ENCODE measurements at regions not wholly inside any gene's neighbourhood (a gene's known extent, or its start where the extent isn't known, plus 50 kb on each side); places are given as distances from the start of the nearest gene placed in this dataset.

- TF ChIP-seq CTCF (IDR thresholded peaks at IDR 0.05; ENCODE audit: extremely low read depth, low read depth, low read length): no peak
- Histone ChIP-seq H2AFZ (ENCODE audit: low read length) (no peak overlapping the region), H3K4me1 (ENCODE audit: insufficient read depth, low read length) (no peaks in the 10 kb centered on the region), H4K20me1 (ENCODE audit: insufficient read depth, low read length) (no peaks in the 10 kb centered on the region), H3K9me3 (ENCODE audit: low read depth, low read length) (no peaks in the 10 kb centered on the region), H3K4me2 (ENCODE audit: insufficient read depth, low read length) (no peak overlapping the region), H3K27me3 (ENCODE audit: insufficient read depth, low read length) (no peaks in the 10 kb centered on the region), H3K27ac (ENCODE audit: low read depth, low read length) (no peak overlapping the region), H3K4me3 (ENCODE audit: insufficient read depth, low read length) (no peak overlapping the region), H3K36me3 (ENCODE audit: insufficient read depth, low read length) (no peaks in the 10 kb centered on the region), H3K79me2 (ENCODE audit: insufficient read depth, low read length) (no peaks in the 10 kb centered on the region)
- no peak for DNase-seq (ENCODE audit: insufficient read length, low spot score, missing footprints)
Observed at GRCh38 chr2:185891403-185891802, 152.8 kb downstream of the FSIP2 start.

GRCh38 chr2:185891804-185892411 is 153.3 kb downstream of the FSIP2 start:
- TF ChIP-seq CTCF (IDR thresholded peaks at IDR 0.05; ENCODE audit: extremely low read depth, low read depth, low read length): no peak
- Histone ChIP-seq H3K27me3 (ENCODE audit: insufficient read depth, low read length) (no peaks in the 10 kb centered on the region), H3K79me2 (ENCODE audit: insufficient read depth, low read length) (no peaks in the 10 kb centered on the region), H3K9me3 (ENCODE audit: low read depth, low read length) (no peaks in the 10 kb centered on the region), H3K27ac (ENCODE audit: low read depth, low read length) (no peak overlapping the region), H4K20me1 (ENCODE audit: insufficient read depth, low read length) (no peaks in the 10 kb centered on the region), H3K4me2 (ENCODE audit: insufficient read depth, low read length) (no peak overlapping the region), H2AFZ (ENCODE audit: low read length) (no peak overlapping the region), H3K36me3 (ENCODE audit: insufficient read depth, low read length) (no peaks in the 10 kb centered on the region), H3K4me1 (ENCODE audit: insufficient read depth, low read length) (no peaks in the 10 kb centered on the region), H3K4me3 (ENCODE audit: insufficient read depth, low read length) (no peak overlapping the region)
- DNase-seq (ENCODE audit: insufficient read length, low spot score, missing footprints): no peak

GRCh38 chr2:185892484-185892883 is 153.9 kb downstream of the FSIP2 start:
- Histone ChIP-seq H3K4me2 (ENCODE audit: insufficient read depth, low read length) (no peak overlapping the region), H3K27ac (ENCODE audit: low read depth, low read length) (no peak overlapping the region), H4K20me1 (ENCODE audit: insufficient read depth, low read length) (no peaks in the 10 kb centered on the region), H2AFZ (ENCODE audit: low read length) (no peak overlapping the region), H3K27me3 (ENCODE audit: insufficient read depth, low read length) (no peaks in the 10 kb centered on the region), H3K4me3 (ENCODE audit: insufficient read depth, low read length) (no peak overlapping the region), H3K4me1 (ENCODE audit: insufficient read depth, low read length) (no peaks in the 10 kb centered on the region), H3K79me2 (ENCODE audit: insufficient read depth, low read length) (no peaks in the 10 kb centered on the region), H3K36me3 (ENCODE audit: insufficient read depth, low read length) (no peaks in the 10 kb centered on the region), H3K9me3 (ENCODE audit: low read depth, low read length) (no peaks in the 10 kb centered on the region)
- DNase-seq (ENCODE audit: insufficient read length, low spot score, missing footprints): no peak
- no peak for TF ChIP-seq CTCF (IDR thresholded peaks at IDR 0.05; ENCODE audit: extremely low read depth, low read depth, low read length)

- TF ChIP-seq CTCF (IDR thresholded peaks at IDR 0.05; ENCODE audit: extremely low read depth, low read depth, low read length): no peak
- Histone ChIP-seq H3K79me2 (ENCODE audit: insufficient read depth, low read length) (no peaks in the 10 kb centered on the region), H3K9me3 (ENCODE audit: low read depth, low read length) (no peaks in the 10 kb centered on the region), H4K20me1 (ENCODE audit: insufficient read depth, low read length) (no peaks in the 10 kb centered on the region), H2AFZ (ENCODE audit: low read length) (no peak overlapping the region), H3K36me3 (ENCODE audit: insufficient read depth, low read length) (no peaks in the 10 kb centered on the region), H3K27me3 (ENCODE audit: insufficient read depth, low read length) (no peaks in the 10 kb centered on the region), H3K4me2 (ENCODE audit: insufficient read depth, low read length) (no peak overlapping the region), H3K4me3 (ENCODE audit: insufficient read depth, low read length) (no peak overlapping the region), H3K27ac (ENCODE audit: low read depth, low read length) (no peak overlapping the region), H3K4me1 (ENCODE audit: insufficient read depth, low read length) (no peaks in the 10 kb centered on the region)
- no peak for DNase-seq (ENCODE audit: insufficient read length, low spot score, missing footprints)
Observed at GRCh38 chr2:185894223-185894622, 155.6 kb downstream of the FSIP2 start.

All from osteoblast (primary cell).